Sigmoid colon (tissue), 6 donors: ENCODE measurements at regions not wholly inside any gene's neighbourhood (a gene's known extent, or its start where the extent isn't known, plus 50 kb on each side); places are given as distances from the start of the nearest gene placed in this dataset.
A peak's percentile ranks its signal among the peaks of the same experiment; 100 is the strongest.

Experiments used
- DNase-seq: peaks from one replicate; pipeline ENCODE4 v3.0.0-alpha.2; 2019
- H3K27ac ChIP-seq, 4 donors: fragments of 200-600 bp; sonication (generic); one replicate each; pipeline ENCODE4 v1.5.1; 2016 to 2019; ENCODE audit warnings: mild to moderate bottlenecking in 1 of 4
- H3K27me3 ChIP-seq, 3 donors: fragments of 200-600 bp; sonication (generic); one replicate each; pipeline ENCODE4 v1.5.1; 2019; ENCODE audit warnings: mild to moderate bottlenecking in 1 of 3
- H3K36me3 ChIP-seq, 4 donors: fragments of 200-600 bp; sonication (generic); one replicate each; pipeline ENCODE4 v1.5.1; 2016 to 2019
- H3K4me1 ChIP-seq, 4 donors: fragments of 200-600 bp; sonication (generic); one replicate each; pipeline ENCODE4 v1.5.1; 2017 to 2019
- H3K4me3 ChIP-seq, 4 donors: fragments of 200-600 bp; sonication (generic); one replicate each; pipeline ENCODE4 v1.5.1; 2017 to 2019; ENCODE audit warnings: mild to moderate bottlenecking in 2 of 4, moderate library complexity in 1 of 4
- H3K9me3 ChIP-seq, 4 donors: fragments of 200-600 bp in 3 of 4; sonication (generic) in 3 of 4; one replicate each; pipeline versions ENCODE4 v1.5.1 to v1.6.1; 2013 to 2019
- CTCF ChIP-seq, 4 experiments: fragments of 450-650 bp in 3 of 4; fragments of 200-600 bp in 1 of 4; IDR thresholded peaks; one replicate each; pipeline ENCODE4 v1.5.1; 2016 to 2019; ENCODE audit warnings: antibody characterized with exemption in 4 of 4, mild to moderate bottlenecking in 3 of 4, moderate library complexity in 2 of 4
- EP300 ChIP-seq, 4 donors: sonication (generic); formaldehyde crosslinking; IDR thresholded peaks; one replicate each; pipeline ENCODE4 v1.6.1; 2017; ENCODE audit warnings: antibody characterized with exemption in 4 of 4
- POLR2A ChIP-seq, 2 donors: fragments of 450-650 bp; IDR thresholded peaks; one replicate each; pipeline ENCODE4 v1.6.1; 2016; ENCODE audit warnings: antibody characterized with exemption in 2 of 2, mild to moderate bottlenecking in 2 of 2, moderate library complexity in 2 of 2
- POLR2AphosphoS5 ChIP-seq, 4 donors: sonication (generic); formaldehyde crosslinking; IDR thresholded peaks; one replicate each; pipeline ENCODE4 v1.6.1; 2017; ENCODE audit warnings: antibody characterized with exemption in 4 of 4
- WGBS, 2 donors: extraction: QIAGEN DNeasy Blood & Tissue Kit; methylation state at CpG; one replicate each; pipeline ENCODE4 v1.1.7; 2013; 5-methylcytosine and 5-hydroxymethylcytosine counted together
- intact Hi-C: fragments of 100-400 bp; cut with DNase I; formaldehyde crosslinking; loops from one replicate; pipeline ENCODE4 v1.15.1; 2023
- donor health status: healthy with polysubstance abuse.
- donor health status: healthy.

- Histone ChIP-seq H3K27me3 (no peaks in the 10 kb centered on the region), H3K4me1 (peaks cover 0 to 51% (median 35%) of the 10 kb centered on the region in 4 donors), H3K27ac (peak overlapping the region in 2 of 4 donors; percentile 81 to 92), H3K9me3 (no peaks in the 10 kb centered on the region), H3K4me3 (no peak overlapping the region), H3K36me3 (no peaks in the 10 kb centered on the region)
- TF ChIP-seq CTCF (IDR thresholded peaks at IDR 0.05) = no peak
- no peak for TF ChIP-seq POLR2A (IDR thresholded peaks at IDR 0.05)
- TF ChIP-seq POLR2AphosphoS5 (IDR thresholded peaks at IDR 0.05) = no peak
- TF ChIP-seq EP300 (IDR thresholded peaks at IDR 0.05) = no peak
- WGBS, 2 donors = 88% methylated on average over 10 of the region's 10 CpGs
- intact Hi-C loops = loop anchor here (1.0 to 5.0 kb wide), 3 partner anchors 42 to 165 kb away; no protein-coding TSS in a partner anchor
- peak; percentile 65 for DNase-seq
Observed at GRCh38 chr17:77330602-77331081, 189.9 kb downstream of the SEC14L1 start.

- Histone ChIP-seq H3K4me1 (peaks cover 0 to 43% (median 28%) of the 10 kb centered on the region in 4 donors), H3K36me3 (no peaks in the 10 kb centered on the region), H3K27ac (peak overlapping the region; percentile 73 to 92 (median 80)), H3K27me3 (no peaks in the 10 kb centered on the region), H3K9me3 (no peaks in the 10 kb centered on the region), H3K4me3 (peak overlapping the region in 3 of 4 donors; percentile 34 to 38 (median 35))
- DNase-seq = peak; percentile 96
- peak; percentile 91 to 97 (median 94) for TF ChIP-seq CTCF (IDR thresholded peaks at IDR 0.05)
- TF ChIP-seq POLR2A (IDR thresholded peaks at IDR 0.05) = no peak
- no peak for TF ChIP-seq EP300 (IDR thresholded peaks at IDR 0.05)
- peak in 3 of 4 donors; percentile 54 to 59 (median 54) for TF ChIP-seq POLR2AphosphoS5 (IDR thresholded peaks at IDR 0.05)
- WGBS, 2 donors = 10 to 13% methylated on average over 23 of the region's 23 CpGs
- intact Hi-C loops = loop anchor here (1.0 to 5.0 kb wide), 3 partner anchors 41 to 164 kb away; no protein-coding TSS in a partner anchor
Observed at GRCh38 chr17:77331301-77331864, 190.6 kb downstream of the SEC14L1 start.

GRCh38 chr17:77332034-77332971 is 191.5 kb downstream of the SEC14L1 start:
- 58 to 72% methylated on average over 13 of the region's 13 CpGs for WGBS, 2 donors
- DNase-seq = peak; percentile 50
- no peak for TF ChIP-seq CTCF (IDR thresholded peaks at IDR 0.05)
- no peak for TF ChIP-seq POLR2AphosphoS5 (IDR thresholded peaks at IDR 0.05)
- TF ChIP-seq POLR2A (IDR thresholded peaks at IDR 0.05) = no peak
- TF ChIP-seq EP300 (IDR thresholded peaks at IDR 0.05) = no peak
- Histone ChIP-seq H3K36me3 (no peaks in the 10 kb centered on the region), H3K27ac (peak overlapping the region; percentile 73 to 92 (median 80)), H3K4me3 (no peak overlapping the region), H3K4me1 (peaks cover 0 to 34% (median 21%) of the 10 kb centered on the region in 4 donors), H3K27me3 (no peaks in the 10 kb centered on the region), H3K9me3 (peaks cover 0 to 3% (median 0%) of the 10 kb centered on the region in 4 donors)
- intact Hi-C loops = loop anchor here (5.0 kb wide), 1 partner anchor 40 kb away; no protein-coding TSS in a partner anchor

GRCh38 chr17:77332981-77333685 is 192.4 kb downstream of the SEC14L1 start:
- TF ChIP-seq CTCF (IDR thresholded peaks at IDR 0.05) (no peak), POLR2AphosphoS5 (IDR thresholded peaks at IDR 0.05) (peak in 1 of 4 donors; percentile 20)
- peaks cover 0 to 3% (median 0%) of the 10 kb centered on the region in 4 donors for H3K9me3 ChIP-seq
- WGBS, 2 donors = 78 to 79% methylated on average over 7 of the region's 7 CpGs
- H3K4me3 ChIP-seq = no peak overlapping the region
- peak overlapping the region in 3 of 4 donors; percentile 39 to 92 (median 63) for H3K27ac ChIP-seq
- intact Hi-C loops = loop anchor here (5.0 kb wide), 1 partner anchor 39 kb away; no protein-coding TSS in a partner anchor
- no peaks in the 10 kb centered on the region for H3K36me3 ChIP-seq
- DNase-seq = peak; percentile 35
- no peaks in the 10 kb centered on the region for H3K27me3 ChIP-seq
- H3K4me1 ChIP-seq = peaks cover 0 to 28% (median 16%) of the 10 kb centered on the region in 4 donors
